ENCODE measurements at regions not wholly inside any gene's neighbourhood (a gene's known extent, or its start where the extent isn't known, plus 50 kb on each side); places are given as distances from the start of the nearest gene placed in this dataset.

GRCh38 chr10:44316922-44317215, 68.0 kb downstream of the CXCL12 start:
- TF ChIP-seq, protein P1, sequence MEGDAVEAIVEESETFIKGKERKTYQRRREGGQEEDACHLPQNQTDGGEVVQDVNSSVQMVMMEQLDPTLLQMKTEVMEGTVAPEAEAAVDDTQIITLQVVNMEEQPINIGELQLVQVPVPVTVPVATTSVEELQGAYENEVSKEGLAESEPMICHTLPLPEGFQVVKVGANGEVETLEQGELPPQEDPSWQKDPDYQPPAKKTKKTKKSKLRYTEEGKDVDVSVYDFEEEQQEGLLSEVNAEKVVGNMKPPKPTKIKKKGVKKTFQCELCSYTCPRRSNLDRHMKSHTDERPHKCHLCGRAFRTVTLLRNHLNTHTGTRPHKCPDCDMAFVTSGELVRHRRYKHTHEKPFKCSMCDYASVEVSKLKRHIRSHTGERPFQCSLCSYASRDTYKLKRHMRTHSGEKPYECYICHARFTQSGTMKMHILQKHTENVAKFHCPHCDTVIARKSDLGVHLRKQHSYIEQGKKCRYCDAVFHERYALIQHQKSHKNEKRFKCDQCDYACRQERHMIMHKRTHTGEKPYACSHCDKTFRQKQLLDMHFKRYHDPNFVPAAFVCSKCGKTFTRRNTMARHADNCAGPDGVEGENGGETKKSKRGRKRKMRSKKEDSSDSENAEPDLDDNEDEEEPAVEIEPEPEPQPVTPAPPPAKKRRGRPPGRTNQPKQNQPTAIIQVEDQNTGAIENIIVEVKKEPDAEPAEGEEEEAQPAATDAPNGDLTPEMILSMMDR (IDR thresholded peaks at IDR 0.05; ENCODE audit: low read depth, low read length) = no peak
- no peak for DNase-seq (ENCODE audit: extremely low read depth, low read depth)

- DNase-seq (ENCODE audit: extremely low read depth, low read depth) = no peak
- TF ChIP-seq, protein P1 (IDR thresholded peaks at IDR 0.05; ENCODE audit: low read depth, low read length) = no peak
These were observed 68.5 kb downstream of the CXCL12 start for GRCh38 chr10:44316187-44316921.

- no peak for DNase-seq (ENCODE audit: extremely low read depth, low read depth)
- TF ChIP-seq, protein P1 (IDR thresholded peaks at IDR 0.05; ENCODE audit: low read depth, low read length) = no peak
These were observed 70.0 kb downstream of the CXCL12 start for GRCh38 chr10:44314802-44315460.

DNA sequence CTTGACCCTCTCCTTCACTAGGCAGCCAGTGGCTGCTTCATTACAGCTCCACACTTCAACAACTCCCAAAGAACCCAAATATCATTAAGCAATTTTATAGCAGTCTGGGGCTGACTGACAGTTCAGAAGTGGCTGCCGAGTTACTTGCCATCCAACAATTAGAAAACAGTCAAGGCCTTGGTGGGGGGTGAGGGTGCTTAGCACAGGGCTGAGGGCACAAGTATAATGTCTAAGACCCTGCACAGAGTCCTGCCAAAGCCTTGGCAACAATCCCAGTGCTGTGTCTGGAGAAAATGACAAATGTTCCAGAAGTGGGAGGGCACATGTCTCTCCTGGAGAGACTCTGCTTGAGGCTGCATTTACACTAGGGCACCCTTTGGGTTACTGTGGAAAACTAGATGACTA, 71.1 kb downstream of the CXCL12 start:
- DNase-seq (ENCODE audit: extremely low read depth, low read depth) = no peak
- TF ChIP-seq, protein P1 (IDR thresholded peaks at IDR 0.05; ENCODE audit: low read depth, low read length) = no peak

- no peak for DNase-seq (ENCODE audit: extremely low read depth, low read depth)
These were observed 72.5 kb downstream of the CXCL12 start for GRCh38 chr10:44312401-44312800.

GRCh38 chr10:44311563-44312051, 73.3 kb downstream of the CXCL12 start:
- no peak for DNase-seq (ENCODE audit: extremely low read depth, low read depth)
- TF ChIP-seq, protein P1 (IDR thresholded peaks at IDR 0.05; ENCODE audit: low read depth, low read length) = no peak

More at GRCh38 chr10:44312401-44312800, 72.5 kb downstream of the CXCL12 start:
- TF ChIP-seq, protein P1 (IDR thresholded peaks at IDR 0.05; ENCODE audit: low read depth, low read length) = no peak
